Hepatocyte (in vitro differentiated cells): ENCODE measurements at regions not wholly inside any gene's neighbourhood (a gene's known extent, or its start where the extent isn't known, plus 50 kb on each side); places are given as distances from the start of the nearest gene placed in this dataset.

Experiments
- DNase-seq: peaks from one replicate; pipeline ENCODE4 v3.0.0-alpha.2; 2016; ENCODE audit warnings: low spot score
- H2AFZ ChIP-seq: fragments of 200-600 bp; sonication (generic); 2 replicates; pipeline ENCODE4 v1.6.0; 2016; ENCODE audit warnings: antibody characterized with exemption, mild to moderate bottlenecking
- H3K27ac ChIP-seq: fragments of 200-600 bp; sonication (generic); 2 replicates; pipeline ENCODE4 v1.5.1; 2016; ENCODE audit warnings: mild to moderate bottlenecking
- H3K27me3 ChIP-seq: fragments of 200-600 bp; sonication (generic); 2 replicates; pipeline ENCODE4 v1.6.1; 2016
- H3K36me3 ChIP-seq: fragments of 200-600 bp; sonication (generic); replicated peaks from 2 replicates; pipeline ENCODE4 v1.5.1; 2016; ENCODE audit warnings: low read depth; ENCODE audit not compliant: insufficient read depth
- H3K4me1 ChIP-seq: fragments of 200-600 bp; sonication (generic); 2 replicates; pipeline ENCODE4 v1.5.1; 2016; ENCODE audit warnings: mild to moderate bottlenecking, moderate library complexity; ENCODE audit not compliant: insufficient read depth
- H3K4me2 ChIP-seq: fragments of 200-600 bp; sonication (generic); 2 replicates; pipeline ENCODE4 v1.6.0; 2016
- H3K4me3 ChIP-seq: fragments of 200-600 bp; sonication (generic); 2 replicates; pipeline ENCODE4 v1.5.1; 2016; ENCODE audit warnings: mild to moderate bottlenecking
- H3K79me2 ChIP-seq: fragments of 200-600 bp; sonication (generic); 2 replicates; pipeline ENCODE4 v1.6.0; 2017; ENCODE audit warnings: mild to moderate bottlenecking
- H3K9me2 ChIP-seq: fragments of 200-600 bp; sonication (generic); replicated peaks from 2 replicates; pipeline ENCODE4 v1.6.0; 2017; ENCODE audit warnings: mild to moderate bottlenecking; ENCODE audit not compliant: insufficient read depth
- H3K9me3 ChIP-seq: fragments of 200-600 bp; sonication (generic); 2 replicates; pipeline ENCODE4 v1.5.1; 2016; ENCODE audit warnings: low read depth, mild to moderate bottlenecking
- H4K20me1 ChIP-seq: fragments of 200-600 bp; sonication (generic); 2 replicates; pipeline ENCODE4 v1.6.0; 2016; ENCODE audit warnings: mild to moderate bottlenecking; ENCODE audit not compliant: insufficient read depth, poor library complexity, severe bottlenecking
- EZH2 ChIP-seq: fragments of 200-600 bp; sonication (generic); IDR thresholded peaks from 2 replicates; pipeline ENCODE4 v1.6.1; 2016; ENCODE audit warnings: antibody characterized with exemption, mild to moderate bottlenecking, borderline replicate concordance
- EZH2phosphoT487 ChIP-seq: fragments of 200-600 bp; sonication (generic); IDR thresholded peaks from one replicate; pipeline ENCODE4 v1.6.1; 2018; ENCODE audit warnings: antibody characterized with exemption, mild to moderate bottlenecking, low read depth, moderate library complexity; ENCODE audit not compliant: unreplicated experiment, severe bottlenecking
- WGBS: methylation state at CpG from one replicate; pipeline ENCODE4 v1.1.6; 2016; ENCODE audit warnings: low lambda C conversion rate; ENCODE audit errors: missing lambda C conversion rate; 5-methylcytosine and 5-hydroxymethylcytosine counted together
- TF ChIP-seq, protein P1 (sequence below): fragments of 200-600 bp; sonication (generic); IDR thresholded peaks from 2 replicates; pipeline ENCODE4 v1.5.1; 2016; ENCODE audit warnings: antibody characterized with exemption, mild to moderate bottlenecking; ENCODE audit not compliant: poor library complexity

DNA sequence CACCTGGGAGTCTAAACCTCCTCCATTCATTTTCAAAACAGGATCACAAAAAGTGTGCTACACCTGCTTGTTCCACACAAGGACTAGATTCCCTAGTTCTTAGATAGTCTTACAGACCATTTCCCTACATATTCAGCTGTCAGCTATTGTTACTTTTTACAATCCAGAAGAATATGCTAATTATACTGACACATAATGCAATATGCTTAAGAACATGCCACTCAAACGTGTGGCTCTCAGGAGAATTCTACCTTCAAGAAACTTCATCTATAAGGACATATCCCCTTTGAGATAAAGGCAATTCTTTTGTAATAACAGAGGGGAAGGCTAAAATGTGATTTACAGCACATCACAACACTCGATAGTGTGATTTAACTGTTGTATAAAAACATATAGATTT is 456.1 kb upstream of the ARRDC3 start:
- Histone ChIP-seq H3K4me3 (no peak overlapping the region), H4K20me1 (no peaks in the 10 kb centered on the region), H2AFZ (no peak overlapping the region), H3K27me3 (no peaks in the 10 kb centered on the region), H3K36me3 (no peaks in the 10 kb centered on the region), H3K4me1 (no peaks in the 10 kb centered on the region), H3K27ac (no peak overlapping the region), H3K79me2 (no peaks in the 10 kb centered on the region), H3K4me2 (no peak overlapping the region), H3K9me2 (no peaks in the 10 kb centered on the region), H3K9me3 (no peaks in the 10 kb centered on the region)
- no peak for DNase-seq
- whole genome bisulfite sequencing, result 57% methylated on average over 2 of the region's 2 CpGs
- TF ChIP-seq EZH2phosphoT487 (no peak), EZH2 (no peak)
- TF ChIP-seq, protein P1, sequence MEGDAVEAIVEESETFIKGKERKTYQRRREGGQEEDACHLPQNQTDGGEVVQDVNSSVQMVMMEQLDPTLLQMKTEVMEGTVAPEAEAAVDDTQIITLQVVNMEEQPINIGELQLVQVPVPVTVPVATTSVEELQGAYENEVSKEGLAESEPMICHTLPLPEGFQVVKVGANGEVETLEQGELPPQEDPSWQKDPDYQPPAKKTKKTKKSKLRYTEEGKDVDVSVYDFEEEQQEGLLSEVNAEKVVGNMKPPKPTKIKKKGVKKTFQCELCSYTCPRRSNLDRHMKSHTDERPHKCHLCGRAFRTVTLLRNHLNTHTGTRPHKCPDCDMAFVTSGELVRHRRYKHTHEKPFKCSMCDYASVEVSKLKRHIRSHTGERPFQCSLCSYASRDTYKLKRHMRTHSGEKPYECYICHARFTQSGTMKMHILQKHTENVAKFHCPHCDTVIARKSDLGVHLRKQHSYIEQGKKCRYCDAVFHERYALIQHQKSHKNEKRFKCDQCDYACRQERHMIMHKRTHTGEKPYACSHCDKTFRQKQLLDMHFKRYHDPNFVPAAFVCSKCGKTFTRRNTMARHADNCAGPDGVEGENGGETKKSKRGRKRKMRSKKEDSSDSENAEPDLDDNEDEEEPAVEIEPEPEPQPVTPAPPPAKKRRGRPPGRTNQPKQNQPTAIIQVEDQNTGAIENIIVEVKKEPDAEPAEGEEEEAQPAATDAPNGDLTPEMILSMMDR, result no peak

DNA sequence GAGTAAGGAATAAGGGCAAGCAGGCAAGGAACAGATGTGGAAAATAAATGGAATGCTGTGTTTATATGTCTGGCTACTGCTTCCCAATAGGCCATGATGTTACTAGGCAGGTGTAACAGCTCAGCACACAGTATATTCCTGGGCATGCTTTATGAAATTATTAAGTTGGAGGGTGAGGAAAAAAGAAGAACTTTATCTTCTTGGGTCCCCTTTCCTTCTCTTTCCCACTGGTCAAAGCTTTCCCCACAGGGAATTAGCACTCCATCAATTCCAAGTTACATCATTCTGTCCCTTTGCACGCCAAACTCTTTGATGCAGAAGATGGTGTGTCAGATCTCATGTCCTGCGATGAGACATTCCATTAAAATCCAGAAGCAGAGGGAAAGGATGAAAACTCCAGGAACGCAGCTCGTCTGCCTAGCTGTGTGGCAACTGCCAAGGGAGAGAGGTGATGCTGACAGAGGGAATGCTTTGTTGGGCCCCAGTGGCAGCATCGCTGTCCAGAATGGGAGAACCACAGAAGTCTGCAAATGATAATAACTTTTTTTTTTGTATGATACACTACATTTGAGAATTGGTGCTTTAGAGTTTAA is 447.3 kb upstream of the ARRDC3 start:
- 87% methylated on average over 5 of the region's 5 CpGs for WGBS
- TF ChIP-seq EZH2 (no peak), EZH2phosphoT487 (no peak)
- TF ChIP-seq, protein P1, result no peak
- Histone ChIP-seq H4K20me1 (no peaks in the 10 kb centered on the region), H3K9me2 (no peaks in the 10 kb centered on the region), H3K36me3 (no peaks in the 10 kb centered on the region), H3K9me3 (no peaks in the 10 kb centered on the region), H3K4me3 (no peak overlapping the region), H3K27ac (no peak overlapping the region), H3K79me2 (no peaks in the 10 kb centered on the region), H3K4me2 (no peak overlapping the region), H2AFZ (no peak overlapping the region), H3K4me1 (no peaks in the 10 kb centered on the region), H3K27me3 (no peaks in the 10 kb centered on the region)
- no peak for DNase-seq

- H3K4me2 ChIP-seq, result no peak overlapping the region
- 68% methylated on average over 4 of the region's 4 CpGs for WGBS
- DNase-seq, result no peak
- H3K9me3 ChIP-seq, result no peaks in the 10 kb centered on the region
- H3K4me3 ChIP-seq, result no peak overlapping the region
- H3K27me3 ChIP-seq, result no peaks in the 10 kb centered on the region
- H3K79me2 ChIP-seq, result no peaks in the 10 kb centered on the region
- no peak overlapping the region for H2AFZ ChIP-seq
- no peaks in the 10 kb centered on the region for H3K9me2 ChIP-seq
- no peaks in the 10 kb centered on the region for H4K20me1 ChIP-seq
- H3K36me3 ChIP-seq, result no peaks in the 10 kb centered on the region
- TF ChIP-seq EZH2phosphoT487 (no peak), EZH2 (no peak)
- no peaks in the 10 kb centered on the region for H3K4me1 ChIP-seq
- H3K27ac ChIP-seq, result no peak overlapping the region
These were observed 442.5 kb upstream of the ARRDC3 start for GRCh38 chr5:91825618-91826017.

DNA sequence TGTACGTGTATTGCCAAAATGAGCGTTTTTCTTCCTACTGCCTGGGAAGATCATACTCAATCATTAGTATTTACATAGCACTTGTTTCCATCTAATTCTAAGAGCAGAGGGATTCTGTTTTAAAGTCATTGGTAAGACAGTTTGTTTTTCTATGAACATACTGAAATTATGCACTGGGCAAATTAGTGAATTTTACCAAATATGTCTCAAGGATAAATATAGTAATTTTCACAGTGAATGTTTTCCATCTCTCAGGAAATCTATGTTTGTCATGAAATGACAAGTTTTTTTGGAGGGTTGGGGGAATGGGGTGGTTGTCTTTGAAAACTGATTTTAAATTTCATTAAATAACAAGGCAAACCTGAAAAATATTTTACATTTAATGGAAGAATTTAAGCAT is 441.3 kb upstream of the ARRDC3 start:
- no peaks in the 10 kb centered on the region for H4K20me1 ChIP-seq
- no peak overlapping the region for H3K27ac ChIP-seq
- TF ChIP-seq EZH2, result no peak
- TF ChIP-seq, protein P1, result no peak
- no peak for TF ChIP-seq EZH2phosphoT487
- 86% methylated on average over 2 of the region's 2 CpGs for WGBS
- no peak overlapping the region for H3K4me2 ChIP-seq
- H3K79me2 ChIP-seq, result no peaks in the 10 kb centered on the region
- H3K36me3 ChIP-seq, result no peaks in the 10 kb centered on the region
- no peak overlapping the region for H3K4me3 ChIP-seq
- H3K27me3 ChIP-seq, result no peaks in the 10 kb centered on the region
- H2AFZ ChIP-seq, result no peak overlapping the region
- no peaks in the 10 kb centered on the region for H3K9me3 ChIP-seq
- no peaks in the 10 kb centered on the region for H3K9me2 ChIP-seq
- no peaks in the 10 kb centered on the region for H3K4me1 ChIP-seq
- DNase-seq, result no peak
